H9 (cell line): ENCODE measurements at regions not wholly inside any gene's neighbourhood (a gene's known extent, or its start where the extent isn't known, plus 50 kb on each side); places are given as distances from the start of the nearest gene placed in this dataset.

Experiments
- DNase-seq: peaks from one replicate; pipeline ENCODE4 v3.0.0-alpha.2; 2017
- H2AFZ ChIP-seq: one replicate; pipeline ENCODE4 v1.6.1; 2013; ENCODE audit warnings: mild to moderate bottlenecking, low read length, control low read depth, moderate library complexity
- H2AK5ac ChIP-seq: 2 replicates; pipeline ENCODE4 v1.6.1; 2013; ENCODE audit warnings: low read length, control low read depth, mixed read lengths; ENCODE audit not compliant: insufficient read length
- H2BK120ac ChIP-seq: one replicate; pipeline ENCODE4 v1.6.1; 2013; ENCODE audit warnings: low read depth, mild to moderate bottlenecking, low read length, control low read depth, inconsistent platforms; ENCODE audit not compliant: poor library complexity, severe bottlenecking
- H2BK12ac ChIP-seq: 2 replicates; pipeline ENCODE4 v1.6.1; 2013; ENCODE audit warnings: low read length, control low read depth, mixed read lengths, low read depth; ENCODE audit not compliant: insufficient read length
- H2BK15ac ChIP-seq: 2 replicates; pipeline ENCODE4 v1.6.1; 2013; ENCODE audit warnings: low read depth, low read length, control low read depth
- H2BK20ac ChIP-seq: one replicate; pipeline ENCODE4 v1.6.1; 2013; ENCODE audit warnings: low read depth, mild to moderate bottlenecking, low read length, control low read depth, inconsistent platforms; ENCODE audit not compliant: poor library complexity, severe bottlenecking
- H2BK5ac ChIP-seq: 2 replicates; pipeline ENCODE4 v1.6.1; 2013; ENCODE audit warnings: low read length, control low read depth, mixed read lengths; ENCODE audit not compliant: insufficient read length
- H3K14ac ChIP-seq: 2 replicates; pipeline ENCODE4 v1.6.1; 2013; ENCODE audit warnings: low read length, control low read depth; ENCODE audit not compliant: insufficient read depth
- H3K18ac ChIP-seq: 2 replicates; pipeline ENCODE4 v1.6.1; 2013; ENCODE audit warnings: low read depth, mild to moderate bottlenecking, mixed read lengths, low read length, control low read depth; ENCODE audit not compliant: insufficient read length
- H3K23ac ChIP-seq: 2 replicates; pipeline ENCODE4 v1.6.1; 2013; ENCODE audit warnings: low read length, control low read depth, mixed read lengths, low read depth; ENCODE audit not compliant: insufficient read length
- H3K23me2 ChIP-seq: 2 replicates; pipeline ENCODE4 v1.6.1; 2013; ENCODE audit warnings: low read depth, mild to moderate bottlenecking, mixed read lengths, low read length, control low read depth; ENCODE audit not compliant: insufficient read length, poor library complexity, severe bottlenecking
- H3K27ac ChIP-seq: 2 replicates; pipeline ENCODE4 v1.5.1; 2013; ENCODE audit warnings: low read length, control low read depth, mixed read lengths, low read depth; ENCODE audit not compliant: insufficient read length
- H3K27me3 ChIP-seq: 2 replicates; pipeline ENCODE4 v1.6.1; 2013; ENCODE audit warnings: low read length, control low read depth, inconsistent platforms; ENCODE audit not compliant: insufficient read depth
- H3K4ac ChIP-seq: 2 replicates; pipeline ENCODE4 v1.6.1; 2013; ENCODE audit warnings: low read depth, mild to moderate bottlenecking, control low read depth, inconsistent platforms, low read length, moderate library complexity
- H3K4me1 ChIP-seq: 2 replicates; pipeline ENCODE4 v1.6.1; 2013; ENCODE audit warnings: low read length, control low read depth, inconsistent platforms; ENCODE audit not compliant: insufficient read depth
- H3K4me2 ChIP-seq: 2 replicates; pipeline ENCODE4 v1.6.1; 2013; ENCODE audit warnings: low read length, control low read depth, mixed read lengths; ENCODE audit not compliant: insufficient read length, insufficient read depth
- H3K56ac ChIP-seq: 2 replicates; pipeline ENCODE4 v1.6.1; 2013; ENCODE audit warnings: low read depth, mild to moderate bottlenecking, mixed read lengths, low read length, control low read depth; ENCODE audit not compliant: insufficient read length
- H3K79me1 ChIP-seq: 2 replicates; pipeline ENCODE4 v1.6.1; 2013; ENCODE audit warnings: low read depth, mild to moderate bottlenecking, moderate library complexity, low read length, control low read depth, inconsistent platforms; ENCODE audit not compliant: insufficient read depth, poor library complexity, severe bottlenecking
- H3K79me2 ChIP-seq: 2 replicates; pipeline ENCODE4 v1.6.1; 2013; ENCODE audit warnings: low read length, control low read depth, inconsistent platforms; ENCODE audit not compliant: insufficient read depth
- H3K9ac ChIP-seq: 2 replicates; pipeline ENCODE4 v1.6.1; 2013; ENCODE audit warnings: low read length, control low read depth, mixed read lengths; ENCODE audit not compliant: insufficient read length; ENCODE audit errors: extremely low read depth
- H3K9me3 ChIP-seq: one replicate; pipeline ENCODE4 v1.6.1; 2013; ENCODE audit warnings: low read depth, low read length, inconsistent platforms; ENCODE audit not compliant: control insufficient read depth
- H3T11ph ChIP-seq: one replicate; pipeline ENCODE4 v1.6.1; 2013; ENCODE audit warnings: mild to moderate bottlenecking, low read length, control low read depth, inconsistent platforms
- H4K20me1 ChIP-seq: one replicate; pipeline ENCODE4 v1.6.1; 2013; ENCODE audit not compliant: control insufficient read depth, insufficient read length, insufficient read depth
- H4K5ac ChIP-seq: 2 replicates; pipeline ENCODE4 v1.6.1; 2013; ENCODE audit warnings: low read depth, mild to moderate bottlenecking, mixed read lengths, low read length, control low read depth; ENCODE audit not compliant: insufficient read length
- H4K8ac ChIP-seq: replicated peaks from 2 replicates; pipeline ENCODE4 v1.6.1; 2013; ENCODE audit warnings: low read length, control low read depth, mixed read lengths, low read depth; ENCODE audit not compliant: insufficient read length
- H4K91ac ChIP-seq: 2 replicates; pipeline ENCODE4 v1.6.1; 2013; ENCODE audit warnings: low read depth, mild to moderate bottlenecking, moderate library complexity, mixed read lengths, low read length, control low read depth; ENCODE audit not compliant: insufficient read length
- H3K27ac Mint-ChIP-seq, 3 experiments: 2 replicates in 2 of 3; 3 replicates in 1 of 3; pipeline ENCODE4 v1.8.0; 2020 to 2021; ENCODE audit warnings: mixed read lengths in 3 of 3, mild to moderate bottlenecking in 1 of 3, moderate library complexity in 1 of 3
- H3K27me3 Mint-ChIP-seq: 2 replicates; pipeline ENCODE4 v1.8.0; 2021; ENCODE audit warnings: low read depth, mild to moderate bottlenecking, moderate library complexity, mixed read lengths
- H3K36me3 Mint-ChIP-seq, 3 experiments: 2 replicates in 2 of 3; 3 replicates in 1 of 3; pipeline ENCODE4 v1.8.0; 2020 to 2021; ENCODE audit warnings: low read depth in 3 of 3, mixed read lengths in 3 of 3; ENCODE audit not compliant: insufficient read depth in 1 of 3
- H3K4me1 Mint-ChIP-seq, 2 experiments: 2 replicates each; pipeline ENCODE4 v1.8.0; 2020; ENCODE audit warnings: mixed read lengths in 2 of 2
- H3K4me3 Mint-ChIP-seq, 2 experiments: 2 replicates in 1 of 2; 3 replicates in 1 of 2; pipeline ENCODE4 v1.8.0; 2020 to 2021; ENCODE audit warnings: mild to moderate bottlenecking in 2 of 2, mixed read lengths in 2 of 2, moderate library complexity in 1 of 2
- H3K9me3 Mint-ChIP-seq, 2 experiments: 2 replicates in 1 of 2; 3 replicates in 1 of 2; pipeline ENCODE4 v1.8.0; 2020; ENCODE audit warnings: mild to moderate bottlenecking in 2 of 2, mixed read lengths in 2 of 2, moderate library complexity in 1 of 2
- WGBS: extraction: QIAGEN DNeasy Blood & Tissue Kit; methylation state at CpG from one replicate; pipeline ENCODE4 v1.1.7; 2013; ENCODE audit warnings: missing lambda C conversion rate, low lambda C conversion rate, mixed read lengths; ENCODE audit not compliant: insufficient read length; ENCODE audit errors: extremely low coverage; 5-methylcytosine and 5-hydroxymethylcytosine counted together
- TF ChIP-seq, protein P1 (sequence below): fragments of 200-600 bp; sonication (generic); conservative IDR thresholded peaks from 3 replicates; pipeline ENCODE4 v1.8.0; 2021; ENCODE audit warnings: antibody characterized with exemption, mild to moderate bottlenecking

GRCh38 chr22:49483946-49484345 is 343.7 kb downstream of the BRD1 start:
- H3K4me1 ChIP-seq = peaks cover 12% of the 10 kb centered on the region; the same call in 1 of the 2 replicates
- Mint-ChIP-seq H3K27me3 (peaks cover 5% of the 10 kb centered on the region), H3K4me1 (peaks cover 64 to 68% of the 10 kb centered on the region in 2 experiments), H3K36me3 (no peaks in the 10 kb centered on the region), H3K9me3 (no peaks in the 10 kb centered on the region), H3K27ac (no peak overlapping the region; a peak in 1 of 7 replicates), H3K4me3 (no peak overlapping the region)
- no peaks in the 10 kb centered on the region for H4K20me1 ChIP-seq
- no peak overlapping the region for H2BK15ac ChIP-seq
- H4K5ac ChIP-seq = no peak overlapping the region
- H2BK12ac ChIP-seq = no peak overlapping the region
- no peak overlapping the region for H3K18ac ChIP-seq
- H3K79me2 ChIP-seq = no peaks in the 10 kb centered on the region
- H3K4ac ChIP-seq = no peak overlapping the region
- no peak overlapping the region for H3K9ac ChIP-seq
- H2BK20ac ChIP-seq = no peak overlapping the region
- H3K23ac ChIP-seq = no peak overlapping the region
- H2BK120ac ChIP-seq = no peak overlapping the region
- no peak overlapping the region for H3K4me2 ChIP-seq
- H3K27ac ChIP-seq = no peak overlapping the region
- no peaks in the 10 kb centered on the region; the same call in 1 of the 2 replicates for H3K27me3 ChIP-seq
- no peak overlapping the region for H2AK5ac ChIP-seq
- H2BK5ac ChIP-seq = no peak overlapping the region
- no peaks in the 10 kb centered on the region for H3K79me1 ChIP-seq
- DNase-seq = no peak
- H3K23me2 ChIP-seq = no peaks in the 10 kb centered on the region
- no peak overlapping the region for H2AFZ ChIP-seq
- TF ChIP-seq, protein P1, sequence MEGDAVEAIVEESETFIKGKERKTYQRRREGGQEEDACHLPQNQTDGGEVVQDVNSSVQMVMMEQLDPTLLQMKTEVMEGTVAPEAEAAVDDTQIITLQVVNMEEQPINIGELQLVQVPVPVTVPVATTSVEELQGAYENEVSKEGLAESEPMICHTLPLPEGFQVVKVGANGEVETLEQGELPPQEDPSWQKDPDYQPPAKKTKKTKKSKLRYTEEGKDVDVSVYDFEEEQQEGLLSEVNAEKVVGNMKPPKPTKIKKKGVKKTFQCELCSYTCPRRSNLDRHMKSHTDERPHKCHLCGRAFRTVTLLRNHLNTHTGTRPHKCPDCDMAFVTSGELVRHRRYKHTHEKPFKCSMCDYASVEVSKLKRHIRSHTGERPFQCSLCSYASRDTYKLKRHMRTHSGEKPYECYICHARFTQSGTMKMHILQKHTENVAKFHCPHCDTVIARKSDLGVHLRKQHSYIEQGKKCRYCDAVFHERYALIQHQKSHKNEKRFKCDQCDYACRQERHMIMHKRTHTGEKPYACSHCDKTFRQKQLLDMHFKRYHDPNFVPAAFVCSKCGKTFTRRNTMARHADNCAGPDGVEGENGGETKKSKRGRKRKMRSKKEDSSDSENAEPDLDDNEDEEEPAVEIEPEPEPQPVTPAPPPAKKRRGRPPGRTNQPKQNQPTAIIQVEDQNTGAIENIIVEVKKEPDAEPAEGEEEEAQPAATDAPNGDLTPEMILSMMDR = no peak
- H3K14ac ChIP-seq = no peak overlapping the region
- H3T11ph ChIP-seq = no peak overlapping the region
- WGBS = no CpG with 5 or more reads among the region's 6 CpGs
- H4K91ac ChIP-seq = no peak overlapping the region
- no peaks in the 10 kb centered on the region for H3K9me3 ChIP-seq
- no peak overlapping the region for H3K56ac ChIP-seq
- H4K8ac ChIP-seq = no peak overlapping the region
